ENCODE measurements at regions not wholly inside any gene's neighbourhood (a gene's known extent, or its start where the extent isn't known, plus 50 kb on each side); places are given as distances from the start of the nearest gene placed in this dataset.
A peak's percentile ranks its signal among the peaks of the same experiment; 100 is the strongest.

DNA sequence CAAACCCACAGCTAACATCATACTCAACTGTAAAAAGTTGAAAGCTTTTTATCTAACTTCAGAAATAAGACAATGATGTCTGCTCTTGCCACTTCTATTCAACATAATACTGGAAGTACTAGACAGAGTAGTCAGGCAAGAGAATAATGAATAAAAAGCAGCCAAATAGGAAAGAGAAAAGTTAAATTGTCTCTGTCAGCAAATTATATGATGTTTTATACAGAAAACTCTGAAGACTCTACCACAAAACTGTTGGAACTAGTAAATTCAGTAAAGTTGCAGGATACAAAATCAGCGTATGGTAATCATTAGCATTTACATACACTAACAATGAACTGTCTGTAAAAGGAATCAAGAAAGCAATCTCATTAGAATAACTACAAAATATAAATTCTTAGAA lies 752.9 kb upstream of the CT83 start:
- Histone ChIP-seq H3K27me3 (ENCODE audit: control insufficient read depth in 3 of 3, insufficient read depth in 3 of 3, low read length in 2 of 3) (no peaks in the 10 kb centered on the region), H3K9ac (ENCODE audit: insufficient read depth in 1 of 2, low read length in 2 of 2) (no peak overlapping the region), H3K4me3 (no peak overlapping the region), H3K4me1 (ENCODE audit: control insufficient read depth in 5 of 5, insufficient read depth in 5 of 5, low read length in 5 of 5) (no peaks in the 10 kb centered on the region), H3K9me3 (ENCODE audit: control insufficient read depth in 4 of 4, insufficient read depth in 3 of 4, low read length in 3 of 4) (no peaks in the 10 kb centered on the region), H3K36me3 (ENCODE audit: control insufficient read depth in 4 of 4, insufficient read depth in 4 of 4, low read length in 4 of 4) (no peaks in the 10 kb centered on the region), H3K27ac (ENCODE audit: low read depth in 1 of 2, low read length in 1 of 2) (no peak overlapping the region)
- no peak for TF ChIP-seq CTCF (IDR thresholded peaks at IDR 0.05; ENCODE audit: control extremely low read depth, extremely low read depth)
- DNase-seq = no peak
- WGBS, 2 donors = 87 to 92% methylated on average over 1 of the region's 1 CpG
- no peak for ATAC-seq (ENCODE audit: insufficient read depth, low FRiP score)

DNA sequence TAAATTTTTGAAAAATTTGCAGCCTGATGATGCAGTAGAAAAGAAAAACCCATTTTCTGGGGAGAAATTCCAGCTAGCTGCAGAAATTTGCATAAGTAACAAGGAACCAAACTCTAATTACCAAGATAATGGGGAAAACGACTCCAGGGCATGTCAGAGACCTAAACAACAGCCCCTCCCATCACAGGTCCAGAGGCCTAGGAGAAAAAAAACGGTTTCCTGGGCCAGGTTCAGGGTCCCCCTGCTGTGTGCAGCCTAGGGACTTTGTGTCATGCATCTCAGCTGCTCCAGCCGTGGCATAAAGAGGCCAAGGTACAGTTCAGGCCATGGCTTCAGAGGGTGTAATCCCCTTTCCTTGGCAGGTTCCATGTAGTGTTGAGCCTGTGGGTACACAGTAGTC lies 733.7 kb upstream of the CT83 start:
- no peak for TF ChIP-seq CTCF (IDR thresholded peaks at IDR 0.05; ENCODE audit: control extremely low read depth, extremely low read depth)
- H3K4me1 ChIP-seq (ENCODE audit: control insufficient read depth in 5 of 5, insufficient read depth in 5 of 5, low read length in 5 of 5) = no peaks in the 10 kb centered on the region
- H3K36me3 ChIP-seq (ENCODE audit: control insufficient read depth in 4 of 4, insufficient read depth in 4 of 4, low read length in 4 of 4) = no peaks in the 10 kb centered on the region
- WGBS, 2 donors = 28 to 35% methylated on average over 3 of the region's 3 CpGs
- H3K27ac ChIP-seq (ENCODE audit: low read depth in 1 of 2, low read length in 1 of 2) = no peak overlapping the region
- H3K4me3 ChIP-seq = no peak overlapping the region
- DNase-seq = no peak
- H3K9ac ChIP-seq (ENCODE audit: insufficient read depth in 1 of 2, low read length in 2 of 2) = no peak overlapping the region
- ATAC-seq (ENCODE audit: insufficient read depth, low FRiP score) = no peak
- no peaks in the 10 kb centered on the region for H3K27me3 ChIP-seq (ENCODE audit: control insufficient read depth in 3 of 3, insufficient read depth in 3 of 3, low read length in 2 of 3)
- H3K9me3 ChIP-seq (ENCODE audit: control insufficient read depth in 4 of 4, insufficient read depth in 3 of 4, low read length in 3 of 4) = peaks cover 0 to 2% (median 0%) of the 10 kb centered on the region in 4 donors

- DNase-seq (no peak), ATAC-seq (ENCODE audit: insufficient read depth, low FRiP score) (no peak)
- Histone ChIP-seq H3K27me3 (ENCODE audit: control insufficient read depth in 3 of 3, insufficient read depth in 3 of 3, low read length in 2 of 3) (no peaks in the 10 kb centered on the region), H3K27ac (ENCODE audit: low read depth in 1 of 2, low read length in 1 of 2) (no peak overlapping the region), H3K36me3 (ENCODE audit: control insufficient read depth in 4 of 4, insufficient read depth in 4 of 4, low read length in 4 of 4) (no peaks in the 10 kb centered on the region), H3K4me1 (ENCODE audit: control insufficient read depth in 5 of 5, insufficient read depth in 5 of 5, low read length in 5 of 5) (no peaks in the 10 kb centered on the region), H3K9ac (ENCODE audit: insufficient read depth in 1 of 2, low read length in 2 of 2) (no peak overlapping the region), H3K9me3 (ENCODE audit: control insufficient read depth in 4 of 4, insufficient read depth in 3 of 4, low read length in 3 of 4) (no peaks in the 10 kb centered on the region), H3K4me3 (no peak overlapping the region)
- TF ChIP-seq CTCF (IDR thresholded peaks at IDR 0.05; ENCODE audit: control extremely low read depth, extremely low read depth) = no peak
Observed at GRCh38 chrX:117147249-117147648, 684.5 kb upstream of the CT83 start.

GRCh38 chrX:117138070-117138469 lies 675.3 kb upstream of the CT83 start:
- 62 to 85% methylated on average over 2 of the region's 2 CpGs for WGBS, 2 donors
- TF ChIP-seq CTCF (IDR thresholded peaks at IDR 0.05; ENCODE audit: control extremely low read depth, extremely low read depth) = no peak
- Histone ChIP-seq H3K9me3 (ENCODE audit: control insufficient read depth in 4 of 4, insufficient read depth in 3 of 4, low read length in 3 of 4) (no peaks in the 10 kb centered on the region), H3K4me3 (no peak overlapping the region), H3K4me1 (ENCODE audit: control insufficient read depth in 5 of 5, insufficient read depth in 5 of 5, low read length in 5 of 5) (no peaks in the 10 kb centered on the region), H3K9ac (ENCODE audit: insufficient read depth in 1 of 2, low read length in 2 of 2) (no peak overlapping the region), H3K36me3 (ENCODE audit: control insufficient read depth in 4 of 4, insufficient read depth in 4 of 4, low read length in 4 of 4) (no peaks in the 10 kb centered on the region), H3K27ac (ENCODE audit: low read depth in 1 of 2, low read length in 1 of 2) (no peak overlapping the region), H3K27me3 (ENCODE audit: control insufficient read depth in 3 of 3, insufficient read depth in 3 of 3, low read length in 2 of 3) (no peaks in the 10 kb centered on the region)
- DNase-seq = peak in 2 of 3 donors; percentile 0 to 1
- no peak for ATAC-seq (ENCODE audit: insufficient read depth, low FRiP score)
